Neural progenitor cell (in vitro differentiated cells): ENCODE measurements at regions not wholly inside any gene's neighbourhood (a gene's known extent, or its start where the extent isn't known, plus 50 kb on each side); places are given as distances from the start of the nearest gene placed in this dataset.

Source experiments
- DNase-seq: peaks from one replicate; pipeline ENCODE4 v3.0.0-alpha.2; 2016; ENCODE audit warnings: low spot score
- H2AFZ ChIP-seq: fragments of 200-600 bp; sonication (generic); replicated peaks from 2 replicates; pipeline ENCODE4 v1.6.1; 2016; ENCODE audit warnings: antibody characterized with exemption
- H3F3A ChIP-seq: fragments of 200-600 bp; sonication (generic); 2 replicates; pipeline ENCODE4 v1.6.1; 2016; ENCODE audit warnings: antibody characterized with exemption, low read depth
- H3K27ac ChIP-seq: fragments of 200-600 bp; sonication (generic); 2 replicates; pipeline ENCODE4 v1.5.1; 2016; ENCODE audit warnings: mild to moderate bottlenecking
- H3K27me3 ChIP-seq: fragments of 200-600 bp; sonication (generic); 2 replicates; pipeline ENCODE4 v1.6.1; 2016; ENCODE audit warnings: mild to moderate bottlenecking, moderate library complexity
- H3K36me3 ChIP-seq: fragments of 200-600 bp; sonication (generic); 2 replicates; pipeline ENCODE4 v1.5.1; 2016
- H3K4me1 ChIP-seq: fragments of 200-600 bp; sonication (generic); 2 replicates; pipeline ENCODE4 v1.6.1; 2016; ENCODE audit warnings: mixed run types
- H3K4me2 ChIP-seq: fragments of 200-600 bp; sonication (generic); 2 replicates; pipeline ENCODE4 v1.6.1; 2016
- H3K4me3 ChIP-seq: fragments of 200-600 bp; sonication (generic); 2 replicates; pipeline ENCODE4 v1.5.1; 2016
- H3K79me2 ChIP-seq: fragments of 200-600 bp; sonication (generic); 2 replicates; pipeline ENCODE4 v1.6.1; 2016; ENCODE audit warnings: low read depth
- H3K9ac ChIP-seq: fragments of 200-600 bp; sonication (generic); 2 replicates; pipeline ENCODE4 v1.6.1; 2016
- H3K9me3 ChIP-seq: fragments of 200-600 bp; sonication (generic); 2 replicates; pipeline ENCODE4 v1.5.1; 2016; ENCODE audit warnings: low read depth
- H4K20me1 ChIP-seq: fragments of 200-600 bp; sonication (generic); 2 replicates; pipeline ENCODE4 v1.6.1; 2016; ENCODE audit warnings: low read depth
- H3K27ac Mint-ChIP-seq: 3 replicates; pipeline ENCODE4 v1.8.0; 2021; ENCODE audit warnings: mixed read lengths
- H3K27me3 Mint-ChIP-seq: 2 replicates; pipeline ENCODE4 v1.8.0; 2022; ENCODE audit warnings: low read depth, mild to moderate bottlenecking, inconsistent platforms, moderate library complexity, mixed read lengths; ENCODE audit not compliant: insufficient read depth
- H3K36me3 Mint-ChIP-seq: 3 replicates; pipeline ENCODE4 v1.8.0; 2021; ENCODE audit warnings: mixed read lengths
- H3K4me1 Mint-ChIP-seq: 3 replicates; pipeline ENCODE4 v1.8.0; 2021; ENCODE audit warnings: mixed read lengths
- H3K4me3 Mint-ChIP-seq: 3 replicates; pipeline ENCODE4 v1.8.0; 2021; ENCODE audit warnings: mild to moderate bottlenecking, moderate library complexity, mixed read lengths
- H3K9me3 Mint-ChIP-seq: 3 replicates; pipeline ENCODE4 v1.8.0; 2020; ENCODE audit warnings: mixed read lengths
- EZH2 ChIP-seq: fragments of 200-600 bp; sonication (generic); IDR thresholded peaks from 2 replicates; pipeline ENCODE4 v1.6.1; 2017; ENCODE audit warnings: antibody characterized with exemption, mild to moderate bottlenecking, moderate library complexity
- EZH2phosphoT487 ChIP-seq: fragments of 200-600 bp; sonication (generic); IDR thresholded peaks from 2 replicates; pipeline ENCODE4 v1.6.1; 2017; ENCODE audit warnings: antibody characterized with exemption
- TF ChIP-seq, protein P1 (sequence below): fragments of 200-600 bp; sonication (generic); IDR thresholded peaks from 2 replicates; pipeline ENCODE4 v1.5.1; 2017; ENCODE audit warnings: antibody characterized with exemption, mild to moderate bottlenecking

DNA sequence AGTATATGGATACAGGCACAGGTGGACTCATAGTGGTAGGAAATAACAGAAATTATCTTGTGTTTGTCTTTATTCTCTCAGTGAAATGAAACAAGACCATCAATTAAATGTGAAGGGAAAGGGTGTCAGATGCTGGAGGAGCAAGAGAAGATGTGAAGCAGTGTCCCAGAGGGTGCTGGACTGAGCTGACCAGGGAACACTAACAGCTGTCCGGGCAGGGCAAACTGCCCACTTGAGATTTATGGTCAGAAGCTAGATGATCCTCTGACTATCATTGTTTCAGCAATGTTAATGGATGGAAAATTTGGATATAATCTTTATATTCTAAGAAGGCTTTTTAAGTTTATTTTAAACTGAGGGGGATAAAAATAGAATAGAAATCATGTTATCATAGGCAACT is 267.2 kb upstream of the SLC7A11 start:
- H3K4me1 Mint-ChIP-seq = no peaks in the 10 kb centered on the region
- no peaks in the 10 kb centered on the region for H3K4me1 ChIP-seq
- no peak overlapping the region for H2AFZ ChIP-seq
- H3K4me2 ChIP-seq = no peak overlapping the region
- no peaks in the 10 kb centered on the region for H3K27me3 ChIP-seq
- no peak for DNase-seq
- H4K20me1 ChIP-seq = no peaks in the 10 kb centered on the region
- H3K4me3 ChIP-seq = no peak overlapping the region
- no peaks in the 10 kb centered on the region for H3F3A ChIP-seq
- peaks cover 4% of the 10 kb centered on the region for H3K27me3 Mint-ChIP-seq
- H3K9me3 ChIP-seq = no peaks in the 10 kb centered on the region
- no peak overlapping the region for H3K4me3 Mint-ChIP-seq
- H3K36me3 Mint-ChIP-seq = no peaks in the 10 kb centered on the region
- no peak overlapping the region for H3K27ac ChIP-seq
- H3K36me3 ChIP-seq = no peaks in the 10 kb centered on the region
- H3K9ac ChIP-seq = no peak overlapping the region
- TF ChIP-seq, protein P1, sequence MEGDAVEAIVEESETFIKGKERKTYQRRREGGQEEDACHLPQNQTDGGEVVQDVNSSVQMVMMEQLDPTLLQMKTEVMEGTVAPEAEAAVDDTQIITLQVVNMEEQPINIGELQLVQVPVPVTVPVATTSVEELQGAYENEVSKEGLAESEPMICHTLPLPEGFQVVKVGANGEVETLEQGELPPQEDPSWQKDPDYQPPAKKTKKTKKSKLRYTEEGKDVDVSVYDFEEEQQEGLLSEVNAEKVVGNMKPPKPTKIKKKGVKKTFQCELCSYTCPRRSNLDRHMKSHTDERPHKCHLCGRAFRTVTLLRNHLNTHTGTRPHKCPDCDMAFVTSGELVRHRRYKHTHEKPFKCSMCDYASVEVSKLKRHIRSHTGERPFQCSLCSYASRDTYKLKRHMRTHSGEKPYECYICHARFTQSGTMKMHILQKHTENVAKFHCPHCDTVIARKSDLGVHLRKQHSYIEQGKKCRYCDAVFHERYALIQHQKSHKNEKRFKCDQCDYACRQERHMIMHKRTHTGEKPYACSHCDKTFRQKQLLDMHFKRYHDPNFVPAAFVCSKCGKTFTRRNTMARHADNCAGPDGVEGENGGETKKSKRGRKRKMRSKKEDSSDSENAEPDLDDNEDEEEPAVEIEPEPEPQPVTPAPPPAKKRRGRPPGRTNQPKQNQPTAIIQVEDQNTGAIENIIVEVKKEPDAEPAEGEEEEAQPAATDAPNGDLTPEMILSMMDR = no peak
- TF ChIP-seq EZH2 (no peak), EZH2phosphoT487 (no peak)
- H3K27ac Mint-ChIP-seq = no peak overlapping the region
- H3K9me3 Mint-ChIP-seq = peaks cover 15% of the 10 kb centered on the region
- H3K79me2 ChIP-seq = no peaks in the 10 kb centered on the region

DNA sequence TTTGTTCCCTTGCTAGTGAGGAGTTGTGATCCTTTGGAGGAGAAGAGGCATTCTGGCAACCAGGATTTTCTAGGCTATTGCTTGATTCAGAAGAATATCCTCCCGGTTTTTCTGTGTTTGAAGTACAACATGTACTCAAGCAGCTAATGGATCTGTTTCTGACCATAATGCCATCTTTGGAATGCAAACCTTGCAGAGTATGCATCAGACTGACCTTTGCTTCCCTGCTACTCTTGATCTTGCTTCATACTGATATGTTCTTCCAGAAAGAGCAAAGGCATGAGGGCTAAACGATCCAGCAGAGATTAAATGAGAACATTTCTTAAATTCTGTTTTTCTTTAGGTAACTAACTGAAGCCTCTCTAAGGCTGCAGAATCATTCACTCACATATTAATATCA is 265.4 kb upstream of the SLC7A11 start:
- no peaks in the 10 kb centered on the region for H3K4me1 Mint-ChIP-seq
- TF ChIP-seq EZH2 (no peak), EZH2phosphoT487 (no peak)
- TF ChIP-seq, protein P1 = no peak
- no peak overlapping the region for H3K9ac ChIP-seq

DNA sequence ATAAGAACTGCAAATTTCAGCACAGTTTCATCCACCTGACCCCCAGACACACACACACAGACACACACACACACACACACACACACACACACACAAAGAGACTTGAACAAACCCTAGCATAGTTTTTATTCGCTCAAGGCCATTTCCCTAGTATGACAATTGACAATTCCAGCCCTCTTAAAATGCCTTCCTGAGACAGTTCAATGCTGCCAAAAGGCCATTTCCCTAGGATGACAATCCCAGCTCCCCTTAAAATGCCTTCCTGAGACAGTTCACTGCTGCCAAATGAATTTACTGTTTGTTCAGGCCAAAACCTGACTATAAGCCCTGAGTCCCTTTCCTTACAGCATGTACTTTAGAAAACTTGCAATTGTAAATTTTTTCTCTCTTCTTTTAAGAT is 259.5 kb upstream of the SLC7A11 start:
- Mint-ChIP-seq H3K4me3 (no peak overlapping the region), H3K36me3 (peaks cover 6% of the 10 kb centered on the region), H3K4me1 (no peaks in the 10 kb centered on the region), H3K9me3 (peaks cover 78% of the 10 kb centered on the region), H3K27ac (no peak overlapping the region), H3K27me3 (peaks cover 5% of the 10 kb centered on the region)
- no peaks in the 10 kb centered on the region for H3K9me3 ChIP-seq
- H3K79me2 ChIP-seq = no peaks in the 10 kb centered on the region
- no peaks in the 10 kb centered on the region for H3F3A ChIP-seq
- H3K4me1 ChIP-seq = no peaks in the 10 kb centered on the region
- H2AFZ ChIP-seq = no peak overlapping the region
- TF ChIP-seq EZH2 (no peak), EZH2phosphoT487 (no peak)
- TF ChIP-seq, protein P1 = no peak
- H3K9ac ChIP-seq = no peak overlapping the region
- H4K20me1 ChIP-seq = no peaks in the 10 kb centered on the region
- no peak overlapping the region for H3K4me2 ChIP-seq
- H3K27me3 ChIP-seq = no peaks in the 10 kb centered on the region
- no peaks in the 10 kb centered on the region for H3K36me3 ChIP-seq
- no peak for DNase-seq
- H3K27ac ChIP-seq = no peak overlapping the region
- no peak overlapping the region for H3K4me3 ChIP-seq

More for the DNA sequence above, 265.4 kb upstream of the SLC7A11 start:
- Mint-ChIP-seq H3K36me3 (peaks cover 1% of the 10 kb centered on the region), H3K27ac (no peak overlapping the region), H3K4me3 (no peak overlapping the region), H3K9me3 (peaks cover 29% of the 10 kb centered on the region), H3K27me3 (no peaks in the 10 kb centered on the region)
- H3K27me3 ChIP-seq = no peaks in the 10 kb centered on the region
- H4K20me1 ChIP-seq = no peaks in the 10 kb centered on the region
- H3F3A ChIP-seq = no peaks in the 10 kb centered on the region
- H3K79me2 ChIP-seq = no peaks in the 10 kb centered on the region
- H3K4me1 ChIP-seq = no peaks in the 10 kb centered on the region
- H3K36me3 ChIP-seq = no peaks in the 10 kb centered on the region
- H3K4me2 ChIP-seq = no peak overlapping the region
- no peak overlapping the region for H3K4me3 ChIP-seq
- H2AFZ ChIP-seq = no peak overlapping the region
- DNase-seq = no peak
- no peak overlapping the region for H3K27ac ChIP-seq
- no peaks in the 10 kb centered on the region for H3K9me3 ChIP-seq

DNA sequence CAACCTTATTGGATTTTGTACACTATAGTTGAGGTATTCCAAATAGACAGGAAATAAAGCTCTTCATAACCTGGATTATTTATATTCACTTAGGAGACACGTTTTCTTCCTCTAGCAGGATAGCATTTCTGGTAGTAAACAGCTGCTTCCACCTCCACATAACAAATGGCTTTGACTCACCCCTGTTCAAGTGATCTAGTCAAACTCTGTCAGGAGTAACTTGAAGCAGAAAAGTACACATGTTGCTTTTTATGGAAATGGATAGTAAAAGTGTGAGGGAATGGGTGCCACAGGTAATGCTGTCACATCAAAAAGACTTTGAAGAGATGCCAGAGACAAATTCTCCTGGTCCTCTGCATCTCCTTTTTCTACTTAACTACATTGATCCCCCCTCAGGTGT is 258.7 kb upstream of the SLC7A11 start:
- Histone ChIP-seq H3K27ac (no peak overlapping the region), H3F3A (no peaks in the 10 kb centered on the region), H2AFZ (no peak overlapping the region), H3K36me3 (no peaks in the 10 kb centered on the region), H3K4me2 (no peak overlapping the region), H3K9ac (no peak overlapping the region), H4K20me1 (no peaks in the 10 kb centered on the region), H3K9me3 (no peaks in the 10 kb centered on the region), H3K79me2 (no peaks in the 10 kb centered on the region), H3K4me3 (no peak overlapping the region), H3K27me3 (no peaks in the 10 kb centered on the region), H3K4me1 (no peaks in the 10 kb centered on the region)
- H3K4me1 Mint-ChIP-seq = no peaks in the 10 kb centered on the region
- H3K9me3 Mint-ChIP-seq = peaks cover 83% of the 10 kb centered on the region
- no peak overlapping the region for H3K4me3 Mint-ChIP-seq
- TF ChIP-seq, protein P1 = no peak
- TF ChIP-seq EZH2 = no peak
- no peak for TF ChIP-seq EZH2phosphoT487
- no peak for DNase-seq
- peaks cover 5% of the 10 kb centered on the region for H3K27me3 Mint-ChIP-seq
- H3K36me3 Mint-ChIP-seq = peaks cover 7% of the 10 kb centered on the region
- no peak overlapping the region for H3K27ac Mint-ChIP-seq
